Activated CD4-positive, alpha-beta T cell treated with anti-CD3 and anti-CD28 coated beads for 36 hours (primary cell): ENCODE measurements at regions not wholly inside any gene's neighbourhood (a gene's known extent, or its start where the extent isn't known, plus 50 kb on each side); places are given as distances from the start of the nearest gene placed in this dataset.

Experiments
- ATAC-seq: fragments of 200-7000 bp; cut with Tn5 transposase; one replicate; pipeline ENCODE4 v1.10.0; 2021; ENCODE audit warnings: mild to moderate bottlenecking, moderate library complexity
- CTCF ChIA-PET: fragments of 350-600 bp; sonication (Branson Sonifier 250); formaldehyde crosslinking; loops from one replicate; lab custom pipeline; 2021; ENCODE audit warnings: antibody characterized with exemption; lab: Charles Lee
- POLR2A ChIA-PET: fragments of 350-600 bp; sonication (Branson Sonifier 250); formaldehyde crosslinking; loops from one replicate; lab custom pipeline; 2021; ENCODE audit warnings: antibody characterized with exemption, inconsistent platforms; lab: Charles Lee
- DNase-seq: peaks from one replicate; pipeline ENCODE4 v3.0.0-alpha.2; 2020
- H3K27ac Mint-ChIP-seq: one replicate; pipeline ENCODE4 v1.8.0; 2021; ENCODE audit warnings: mixed read lengths
- H3K27me3 Mint-ChIP-seq: one replicate; pipeline ENCODE4 v1.8.0; 2021; ENCODE audit warnings: mixed read lengths
- H3K36me3 Mint-ChIP-seq: one replicate; pipeline ENCODE4 v1.8.0; 2021; ENCODE audit warnings: low read depth, mixed read lengths
- H3K4me1 Mint-ChIP-seq: one replicate; pipeline ENCODE4 v1.8.0; 2021; ENCODE audit warnings: mixed read lengths
- H3K4me3 Mint-ChIP-seq: one replicate; pipeline ENCODE4 v1.8.0; 2021; ENCODE audit warnings: mild to moderate bottlenecking, moderate library complexity, mixed read lengths
- H3K9me3 Mint-ChIP-seq: one replicate; pipeline ENCODE4 v1.8.0; 2021; ENCODE audit warnings: low read depth, mixed read lengths
- intact Hi-C, 2 experiments: fragments of 100-400 bp; cut with DNase I in 1 of 2; cut with micrococcal nuclease in 1 of 2; formaldehyde crosslinking; loops; one replicate each; pipeline versions ENCODE4 v1.14.2 to v1.15.1; 2022 to 2024; cut with DNase I, micrococcal nuclease

- Mint-ChIP-seq H3K36me3 (peaks cover 5% of the 10 kb centered on the region), H3K27ac (no peak overlapping the region), H3K4me1 (peaks cover 53% of the 10 kb centered on the region), H3K4me3 (no peak overlapping the region), H3K27me3 (no peaks in the 10 kb centered on the region), H3K9me3 (no peaks in the 10 kb centered on the region)
- intact Hi-C loops: no loop called here
- CTCF ChIA-PET: interaction anchor here (1.1 kb wide), 1 partner anchor 11 kb away, joined by 3 read pairs; no protein-coding TSS in a partner anchor
- ATAC-seq (no peak), DNase-seq (no peak)
- POLR2A ChIA-PET: no interaction called here
Observed at GRCh38 chr6:14871221-14871620, 374.6 kb upstream of the JARID2 start.

- DNase-seq: no peak
- CTCF ChIA-PET: interaction anchor here (0.5 to 1.7 kb wide), 3 partner anchors 13 to 165 kb away, joined by 3 to 11 read pairs (median 4); no protein-coding TSS in a partner anchor
- peaks cover 71% of the 10 kb centered on the region for H3K4me1 Mint-ChIP-seq
Observed at GRCh38 chr6:14873101-14873500, 372.8 kb upstream of the JARID2 start.

GRCh38 chr6:14873781-14874441 lies 372.0 kb upstream of the JARID2 start:
- ATAC-seq: no peak
- intact Hi-C loops: no loop called here
- Mint-ChIP-seq H3K4me3 (no peak overlapping the region), H3K9me3 (no peaks in the 10 kb centered on the region), H3K27ac (peak overlapping the region; percentile 99), H3K27me3 (no peaks in the 10 kb centered on the region), H3K36me3 (peaks cover 7% of the 10 kb centered on the region), H3K4me1 (peaks cover 79% of the 10 kb centered on the region)
- ChIA-PET CTCF (interaction anchor here (0.6 to 1.7 kb wide), 7 partner anchors 11 to 162 kb away, joined by 3 to 11 read pairs (median 3); no protein-coding TSS in a partner anchor), POLR2A (interaction anchor here (0.7 to 2.2 kb wide), 6 partner anchors 14 to 168 kb away, joined by 3 to 13 read pairs (median 4); no protein-coding TSS in a partner anchor)
- DNase-seq: no peak

More at GRCh38 chr6:14873101-14873500, 372.8 kb upstream of the JARID2 start:
- H3K36me3 Mint-ChIP-seq: peaks cover 5% of the 10 kb centered on the region
- peak overlapping the region; percentile 33 for H3K4me3 Mint-ChIP-seq
- H3K9me3 Mint-ChIP-seq: no peaks in the 10 kb centered on the region
- POLR2A ChIA-PET: interaction anchor here (0.6 to 1.1 kb wide), 5 partner anchors 13 to 1085 kb away, joined by 3 to 4 read pairs (median 3); no protein-coding TSS in a partner anchor
- H3K27me3 Mint-ChIP-seq: no peaks in the 10 kb centered on the region
- H3K27ac Mint-ChIP-seq: peak overlapping the region; percentile 94
- ATAC-seq: no peak
- intact Hi-C loops: no loop called here

GRCh38 chr6:14874975-14875480 lies 370.8 kb upstream of the JARID2 start:
- Mint-ChIP-seq H3K27ac (peak overlapping the region; percentile 99), H3K4me3 (no peak overlapping the region)

GRCh38 chr6:14875481-14876063 lies 370.3 kb upstream of the JARID2 start:
- CTCF ChIA-PET: interaction anchor here (0.6 to 1.0 kb wide), 5 partner anchors 16 to 1313 kb away, joined by 3 read pairs; no protein-coding TSS in a partner anchor
- intact Hi-C loops: loop anchor here (1.0 to 5.0 kb wide), 18 partner anchors 16 to 901 kb away; no protein-coding TSS in a partner anchor

More at GRCh38 chr6:14874975-14875480, 370.8 kb upstream of the JARID2 start:
- no peaks in the 10 kb centered on the region for H3K27me3 Mint-ChIP-seq
- H3K36me3 Mint-ChIP-seq: peaks cover 7% of the 10 kb centered on the region
- DNase-seq (no peak), ATAC-seq (no peak)
- ChIA-PET POLR2A (interaction anchor here (0.9 to 2.2 kb wide), 6 partner anchors 14 to 145 kb away, joined by 3 to 13 read pairs (median 4); no protein-coding TSS in a partner anchor), CTCF (interaction anchor here (0.6 to 1.3 kb wide), 5 partner anchors 15 to 1313 kb away, joined by 3 read pairs; no protein-coding TSS in a partner anchor)
- H3K4me1 Mint-ChIP-seq: peaks cover 82% of the 10 kb centered on the region
- H3K9me3 Mint-ChIP-seq: no peaks in the 10 kb centered on the region
- intact Hi-C loops: loop anchor here (1.0 to 5.0 kb wide), 14 partner anchors 16 to 663 kb away; no protein-coding TSS in a partner anchor

GRCh38 chr6:14876778-14877613 lies 368.9 kb upstream of the JARID2 start:
- ATAC-seq (peak; percentile 74), DNase-seq (peak; percentile 52)
- H3K9me3 Mint-ChIP-seq: no peaks in the 10 kb centered on the region
- ChIA-PET POLR2A (interaction anchor here (0.6 to 1.4 kb wide), 12 partner anchors 89 to 372 kb away, joined by 3 to 12 read pairs (median 4); no protein-coding TSS in a partner anchor), CTCF (interaction anchor here (0.6 to 1.5 kb wide), 7 partner anchors 10 to 1312 kb away, joined by 3 to 5 read pairs (median 3); no protein-coding TSS in a partner anchor)
- intact Hi-C loops: loop anchor here (1.0 to 5.0 kb wide), 13 partner anchors 123 to 900 kb away; no protein-coding TSS in a partner anchor
- no peaks in the 10 kb centered on the region for H3K27me3 Mint-ChIP-seq
- peak overlapping the region; percentile 47 for H3K4me3 Mint-ChIP-seq
- peaks cover 7% of the 10 kb centered on the region for H3K36me3 Mint-ChIP-seq
- H3K4me1 Mint-ChIP-seq: peaks cover 78% of the 10 kb centered on the region
- H3K27ac Mint-ChIP-seq: peak overlapping the region; percentile 99

More at GRCh38 chr6:14875481-14876063, 370.3 kb upstream of the JARID2 start:
- H3K9me3 Mint-ChIP-seq: no peaks in the 10 kb centered on the region
- ATAC-seq (peak; percentile 63), DNase-seq (peak; percentile 69)
- H3K4me3 Mint-ChIP-seq: peak overlapping the region; percentile 47
- peak overlapping the region; percentile 99 for H3K27ac Mint-ChIP-seq
- no peaks in the 10 kb centered on the region for H3K27me3 Mint-ChIP-seq
- peaks cover 85% of the 10 kb centered on the region for H3K4me1 Mint-ChIP-seq
- POLR2A ChIA-PET: interaction anchor here (0.8 to 2.2 kb wide), 9 partner anchors 14 to 376 kb away, joined by 3 to 13 read pairs (median 4); no protein-coding TSS in a partner anchor
- peaks cover 7% of the 10 kb centered on the region for H3K36me3 Mint-ChIP-seq

- H3K27ac Mint-ChIP-seq: peak overlapping the region; percentile 99
- POLR2A ChIA-PET: interaction anchor here (0.6 to 1.4 kb wide), 5 partner anchors 123 to 145 kb away, joined by 3 to 12 read pairs (median 5); no protein-coding TSS in a partner anchor
- no peaks in the 10 kb centered on the region for H3K9me3 Mint-ChIP-seq
- H3K4me3 Mint-ChIP-seq: peak overlapping the region; percentile 47
- no peak for ATAC-seq
- CTCF ChIA-PET: no interaction called here
- H3K4me1 Mint-ChIP-seq: peaks cover 71% of the 10 kb centered on the region
- DNase-seq: no peak
- intact Hi-C loops: loop anchor here (1.0 to 5.0 kb wide), 13 partner anchors 123 to 899 kb away; no protein-coding TSS in a partner anchor
- peaks cover 7% of the 10 kb centered on the region for H3K36me3 Mint-ChIP-seq
- no peaks in the 10 kb centered on the region for H3K27me3 Mint-ChIP-seq
Observed at GRCh38 chr6:14877758-14878157, 368.1 kb upstream of the JARID2 start.

- peaks cover 49% of the 10 kb centered on the region for H3K4me1 Mint-ChIP-seq
- intact Hi-C loops: no loop called here
- no peaks in the 10 kb centered on the region for H3K27me3 Mint-ChIP-seq
- peaks cover 2% of the 10 kb centered on the region for H3K36me3 Mint-ChIP-seq
- no peak for DNase-seq
- H3K9me3 Mint-ChIP-seq: peaks cover 3% of the 10 kb centered on the region
- POLR2A ChIA-PET: no interaction called here
- no peak for ATAC-seq
- no peak overlapping the region for H3K4me3 Mint-ChIP-seq
- CTCF ChIA-PET: no interaction called here
- H3K27ac Mint-ChIP-seq: no peak overlapping the region
Observed at GRCh38 chr6:14880052-14880451, 365.8 kb upstream of the JARID2 start.

- H3K27ac Mint-ChIP-seq: peak overlapping the region; percentile 23
- ChIA-PET CTCF (interaction anchor here (0.6 kb wide), 1 partner anchor 896 kb away, joined by 3 read pairs; no protein-coding TSS in a partner anchor), POLR2A (no interaction called here)
Observed at GRCh38 chr6:14880677-14881076, 365.2 kb upstream of the JARID2 start.

GRCh38 chr6:14881398-14881797 lies 364.5 kb upstream of the JARID2 start:
- ATAC-seq: no peak
- Mint-ChIP-seq H3K4me1 (peaks cover 35% of the 10 kb centered on the region), H3K27ac (no peak overlapping the region), H3K27me3 (no peaks in the 10 kb centered on the region), H3K36me3 (peaks cover 2% of the 10 kb centered on the region), H3K9me3 (peaks cover 3% of the 10 kb centered on the region), H3K4me3 (no peak overlapping the region)
- no peak for DNase-seq
- ChIA-PET POLR2A (no interaction called here), CTCF (interaction anchor here (0.6 kb wide), 2 partner anchors 40 to 895 kb away, joined by 3 to 4 read pairs; no protein-coding TSS in a partner anchor)
- intact Hi-C loops: no loop called here

More at GRCh38 chr6:14880677-14881076, 365.2 kb upstream of the JARID2 start:
- Mint-ChIP-seq H3K27me3 (no peaks in the 10 kb centered on the region), H3K9me3 (peaks cover 3% of the 10 kb centered on the region), H3K4me1 (peaks cover 42% of the 10 kb centered on the region), H3K4me3 (no peak overlapping the region), H3K36me3 (peaks cover 2% of the 10 kb centered on the region)
- intact Hi-C loops: no loop called here
- DNase-seq: no peak
- ATAC-seq: no peak
